ENCODE measurements at regions not wholly inside any gene's neighbourhood (a gene's known extent, or its start where the extent isn't known, plus 50 kb on each side); places are given as distances from the start of the nearest gene placed in this dataset.

GRCh38 chr13:60755380-60756163 lies 358.6 kb downstream of the TDRD3 start:
- DNase-seq (ENCODE audit: extremely low read depth in 1 of 11, low read depth in 9 of 11, low spot score in 4 of 11), result no peak

GRCh38 chr13:60754211-60755090 lies 357.4 kb downstream of the TDRD3 start:
- no peak for DNase-seq (ENCODE audit: extremely low read depth in 1 of 11, low read depth in 9 of 11, low spot score in 4 of 11)

- no peak for DNase-seq (ENCODE audit: extremely low read depth in 1 of 11, low read depth in 9 of 11, low spot score in 4 of 11)
Measured at GRCh38 chr13:60753641-60754040, 356.6 kb downstream of the TDRD3 start.

- DNase-seq (ENCODE audit: extremely low read depth in 1 of 11, low read depth in 9 of 11, low spot score in 4 of 11), result no peak
Measured at GRCh38 chr13:60745343-60745742, 348.3 kb downstream of the TDRD3 start.

- DNase-seq (ENCODE audit: extremely low read depth in 1 of 11, low read depth in 9 of 11, low spot score in 4 of 11), result no peak
Measured at GRCh38 chr13:60733933-60734332, 336.9 kb downstream of the TDRD3 start.

GRCh38 chr13:60727140-60727539 lies 330.1 kb downstream of the TDRD3 start:
- DNase-seq (ENCODE audit: extremely low read depth in 1 of 11, low read depth in 9 of 11, low spot score in 4 of 11), result no peak

- DNase-seq (ENCODE audit: extremely low read depth in 1 of 11, low read depth in 9 of 11, low spot score in 4 of 11), result no peak
Measured at GRCh38 chr13:60721063-60721462, 324.0 kb downstream of the TDRD3 start.

- DNase-seq (ENCODE audit: extremely low read depth in 1 of 11, low read depth in 9 of 11, low spot score in 4 of 11), result no peak
Measured at GRCh38 chr13:60720590-60720989, 323.6 kb downstream of the TDRD3 start.

- DNase-seq (ENCODE audit: extremely low read depth in 1 of 11, low read depth in 9 of 11, low spot score in 4 of 11), result no peak
Measured at GRCh38 chr13:60716313-60716712, 319.3 kb downstream of the TDRD3 start.

- no peak for DNase-seq (ENCODE audit: extremely low read depth in 1 of 11, low read depth in 9 of 11, low spot score in 4 of 11)
Measured at GRCh38 chr13:60707878-60708277, 310.9 kb downstream of the TDRD3 start.

- DNase-seq (ENCODE audit: extremely low read depth in 1 of 11, low read depth in 9 of 11, low spot score in 4 of 11), result no peak
Measured at GRCh38 chr13:60701895-60702294, 304.9 kb downstream of the TDRD3 start.

GRCh38 chr13:60700994-60701393 lies 304.0 kb downstream of the TDRD3 start:
- DNase-seq (ENCODE audit: extremely low read depth in 1 of 11, low read depth in 9 of 11, low spot score in 4 of 11), result no peak

- no peak for DNase-seq (ENCODE audit: extremely low read depth in 1 of 11, low read depth in 9 of 11, low spot score in 4 of 11)
Measured at GRCh38 chr13:60699636-60700035, 302.6 kb downstream of the TDRD3 start.

- DNase-seq (ENCODE audit: extremely low read depth in 1 of 11, low read depth in 9 of 11, low spot score in 4 of 11), result no peak
Measured at GRCh38 chr13:60696602-60697001, 299.6 kb downstream of the TDRD3 start.

GRCh38 chr13:60691268-60691667 lies 294.2 kb downstream of the TDRD3 start:
- no peak for DNase-seq (ENCODE audit: extremely low read depth in 1 of 11, low read depth in 9 of 11, low spot score in 4 of 11)

GRCh38 chr13:60690604-60691003 lies 293.6 kb downstream of the TDRD3 start:
- no peak for DNase-seq (ENCODE audit: extremely low read depth in 1 of 11, low read depth in 9 of 11, low spot score in 4 of 11)

GRCh38 chr13:60689571-60689970 lies 292.6 kb downstream of the TDRD3 start:
- no peak for DNase-seq (ENCODE audit: extremely low read depth in 1 of 11, low read depth in 9 of 11, low spot score in 4 of 11)

GRCh38 chr13:60689076-60689475 lies 292.1 kb downstream of the TDRD3 start:
- no peak for DNase-seq (ENCODE audit: extremely low read depth in 1 of 11, low read depth in 9 of 11, low spot score in 4 of 11)

- peak in 2 of 11 donors; percentile 3 to 17 for DNase-seq (ENCODE audit: extremely low read depth in 1 of 11, low read depth in 9 of 11, low spot score in 4 of 11)
Measured at GRCh38 chr13:60679928-60680694, 283.1 kb downstream of the TDRD3 start.

GRCh38 chr13:60679131-60679530 lies 282.1 kb downstream of the TDRD3 start:
- no peak for DNase-seq (ENCODE audit: extremely low read depth in 1 of 11, low read depth in 9 of 11, low spot score in 4 of 11)

All from renal cortex interstitium (tissue), 11 donors.